A673 (cell line): ENCODE measurements at regions not wholly inside any gene's neighbourhood (a gene's known extent, or its start where the extent isn't known, plus 50 kb on each side); places are given as distances from the start of the nearest gene placed in this dataset.

Experiments
- EZH2 ChIP-seq: fragments of 200-600 bp; sonication (generic); IDR thresholded peaks from 2 replicates; pipeline ENCODE4 v1.6.1; 2017; ENCODE audit warnings: borderline replicate concordance, low read depth, mild to moderate bottlenecking, mixed read lengths, antibody characterized with exemption, low read length; ENCODE audit not compliant: poor library complexity, severe bottlenecking
- TF ChIP-seq, protein P1 (sequence below): fragments of 300-800, 200-600 bp; sonication (generic); conservative IDR thresholded peaks from 2 replicates; pipeline ENCODE4 v1.5.1; 2017; ENCODE audit warnings: low read depth, mild to moderate bottlenecking, antibody characterized with exemption, low read length, moderate library complexity, mixed read lengths

DNA sequence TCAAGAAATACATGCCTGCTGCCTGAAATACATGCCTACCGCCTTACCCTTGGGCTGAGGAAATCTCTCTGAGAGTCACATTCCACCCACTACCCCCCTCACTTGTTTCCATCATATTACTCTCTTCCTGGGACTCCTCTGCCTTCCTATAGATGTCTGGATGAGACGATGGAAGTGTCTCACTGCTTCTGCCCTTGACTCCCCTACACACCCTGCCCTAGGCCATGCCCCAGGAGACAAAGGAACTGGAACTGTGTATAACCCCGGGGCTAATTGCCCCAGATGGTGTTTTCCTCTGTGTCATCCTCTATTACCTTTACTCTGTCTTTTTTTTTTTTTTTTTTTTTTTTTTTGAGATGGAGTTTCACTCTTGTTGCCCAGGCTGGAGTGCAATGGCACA lies 102.0 kb downstream of the GTPBP8 start:
- TF ChIP-seq, protein P1, sequence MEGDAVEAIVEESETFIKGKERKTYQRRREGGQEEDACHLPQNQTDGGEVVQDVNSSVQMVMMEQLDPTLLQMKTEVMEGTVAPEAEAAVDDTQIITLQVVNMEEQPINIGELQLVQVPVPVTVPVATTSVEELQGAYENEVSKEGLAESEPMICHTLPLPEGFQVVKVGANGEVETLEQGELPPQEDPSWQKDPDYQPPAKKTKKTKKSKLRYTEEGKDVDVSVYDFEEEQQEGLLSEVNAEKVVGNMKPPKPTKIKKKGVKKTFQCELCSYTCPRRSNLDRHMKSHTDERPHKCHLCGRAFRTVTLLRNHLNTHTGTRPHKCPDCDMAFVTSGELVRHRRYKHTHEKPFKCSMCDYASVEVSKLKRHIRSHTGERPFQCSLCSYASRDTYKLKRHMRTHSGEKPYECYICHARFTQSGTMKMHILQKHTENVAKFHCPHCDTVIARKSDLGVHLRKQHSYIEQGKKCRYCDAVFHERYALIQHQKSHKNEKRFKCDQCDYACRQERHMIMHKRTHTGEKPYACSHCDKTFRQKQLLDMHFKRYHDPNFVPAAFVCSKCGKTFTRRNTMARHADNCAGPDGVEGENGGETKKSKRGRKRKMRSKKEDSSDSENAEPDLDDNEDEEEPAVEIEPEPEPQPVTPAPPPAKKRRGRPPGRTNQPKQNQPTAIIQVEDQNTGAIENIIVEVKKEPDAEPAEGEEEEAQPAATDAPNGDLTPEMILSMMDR, result no peak
- TF ChIP-seq EZH2, result no peak
